ENCODE measurements at regions not wholly inside any gene's neighbourhood (a gene's known extent, or its start where the extent isn't known, plus 50 kb on each side); places are given as distances from the start of the nearest gene placed in this dataset.

DNA sequence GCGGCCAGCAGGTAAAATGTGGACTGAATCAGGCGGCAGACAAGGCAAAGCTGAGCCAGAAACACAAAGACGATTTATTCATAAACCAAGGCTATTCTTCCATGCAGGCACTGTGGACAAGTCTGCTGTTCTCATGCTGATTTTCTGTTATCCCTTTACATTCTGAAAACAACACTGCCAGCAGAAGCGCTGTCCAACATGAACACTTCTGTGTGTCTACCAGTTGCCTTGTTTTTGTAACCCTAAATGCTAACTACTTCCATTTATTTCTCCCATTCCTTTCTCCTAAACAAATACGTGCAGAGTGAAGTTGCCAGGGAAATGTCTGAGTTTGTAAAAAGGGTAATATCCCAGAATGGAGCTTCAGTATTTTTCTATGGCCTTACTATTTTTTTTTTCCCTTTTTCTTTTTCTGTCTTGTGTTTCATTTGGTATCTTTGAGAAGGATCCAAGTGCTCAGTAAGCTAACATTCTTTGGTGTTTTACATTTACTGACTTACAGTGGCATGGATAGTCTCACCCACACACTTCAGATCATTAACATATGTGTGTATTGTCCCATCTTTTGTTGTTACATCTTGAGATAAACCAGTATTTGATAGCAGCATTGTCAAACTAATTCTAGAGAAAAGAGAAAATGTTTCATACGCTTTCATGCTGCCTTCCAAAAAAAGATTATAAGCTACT is 1308.9 kb upstream of the MAP3K7 start (continued):
- no peak for TF ChIP-seq CHD1 (IDR thresholded peaks at IDR 0.05; ENCODE audit: low read depth, low read length)

Measured in H1 (cell line).